IMR-90 (cell line): ENCODE measurements at regions not wholly inside any gene's neighbourhood (a gene's known extent, or its start where the extent isn't known, plus 50 kb on each side); places are given as distances from the start of the nearest gene placed in this dataset.

Source experiments
- ATAC-seq: fragments of 200-7000 bp; cut with Tn5 transposase; 2 replicates; pipeline ENCODE4 v1.9.1; 2020; ENCODE audit warnings: low read depth, mild to moderate bottlenecking, moderate library complexity
- BruUV-seq: library from RNA; stranded (reverse); fragments of 400-500 nt; replicated peaks from 2 replicates; lab custom pipeline; 2021; lab: Mats Ljungman, UMichigan
- CTCF ChIA-PET: fragments of 300-600 bp; formaldehyde crosslinking; extraction: SDS; loops from one replicate; lab custom pipeline; 2021; ENCODE audit warnings: antibody characterized with exemption; lab: Yijun Ruan, JAX
- POLR2A ChIA-PET: fragments of 300-600 bp; sonication (Branson Sonifier 250); formaldehyde crosslinking; loops from one replicate; lab custom pipeline; 2022; ENCODE audit warnings: antibody characterized with exemption; ENCODE audit not compliant: unreplicated experiment; lab: Charles Lee
- DNase-seq: peaks from one replicate; pipeline ENCODE4 v3.0.0; 2013
- H2AFZ ChIP-seq: replicated peaks from 2 replicates; pipeline ENCODE3; 2013; ENCODE audit warnings: low read length, mild to moderate bottlenecking; ENCODE audit not compliant: poor library complexity
- H2AK5ac ChIP-seq: 2 replicates; pipeline ENCODE4 v1.6.1; 2013; ENCODE audit warnings: low read depth, low read length, inconsistent platforms
- H2AK9ac ChIP-seq: replicated peaks from 2 replicates; pipeline ENCODE3; 2013; ENCODE audit warnings: mild to moderate bottlenecking, low read depth, low read length, moderate library complexity; ENCODE audit not compliant: poor library complexity
- H2BK120ac ChIP-seq: 2 replicates; pipeline ENCODE4 v1.6.1; 2013; ENCODE audit warnings: low read depth, low read length, inconsistent platforms
- H2BK15ac ChIP-seq: 3 replicates; pipeline ENCODE4 v1.6.1; 2013; ENCODE audit warnings: low read depth, low read length, inconsistent platforms
- H2BK20ac ChIP-seq: 2 replicates; pipeline ENCODE4 v1.6.1; 2013; ENCODE audit warnings: low read depth, mild to moderate bottlenecking, inconsistent platforms, low read length, moderate library complexity
- H2BK5ac ChIP-seq: 2 replicates; pipeline ENCODE4 v1.6.1; 2013; ENCODE audit warnings: mild to moderate bottlenecking, low read depth, low read length, inconsistent platforms; ENCODE audit not compliant: poor library complexity, severe bottlenecking
- H3K14ac ChIP-seq: replicated peaks from 2 replicates; pipeline ENCODE4 v1.6.1; 2013; ENCODE audit warnings: low read depth, low read length, inconsistent platforms
- H3K18ac ChIP-seq: 2 replicates; pipeline ENCODE4 v1.6.1; 2013; ENCODE audit warnings: low read depth, low read length, control low read depth
- H3K23ac ChIP-seq: 2 replicates; pipeline ENCODE4 v1.6.1; 2013; ENCODE audit warnings: low read depth, low read length, inconsistent platforms
- H3K27ac ChIP-seq: 2 replicates; pipeline ENCODE4 v1.5.1; 2013; ENCODE audit warnings: mild to moderate bottlenecking, control low read depth, low read length; ENCODE audit not compliant: insufficient read depth
- H3K27me3 ChIP-seq: 2 replicates; pipeline ENCODE4 v1.6.1; 2013; ENCODE audit warnings: low read length; ENCODE audit not compliant: control insufficient read depth, insufficient read depth
- H3K36me3 ChIP-seq: 2 replicates; pipeline ENCODE4 v1.6.1; 2013; ENCODE audit warnings: low read length, mixed read lengths; ENCODE audit not compliant: control insufficient read depth, insufficient read depth
- H3K4ac ChIP-seq: 2 replicates; pipeline ENCODE4 v1.6.1; 2013; ENCODE audit warnings: low read depth, low read length, inconsistent platforms
- H3K4me1 ChIP-seq: 2 replicates; pipeline ENCODE4 v1.6.1; 2013; ENCODE audit warnings: low read length, mixed read lengths; ENCODE audit not compliant: control insufficient read depth, insufficient read depth
- H3K4me2 ChIP-seq: 2 replicates; pipeline ENCODE4 v1.6.1; 2013; ENCODE audit warnings: low read depth, mild to moderate bottlenecking, control low read depth, low read length, moderate library complexity
- H3K4me3 ChIP-seq: 2 replicates; pipeline ENCODE4 v1.5.1; 2013; ENCODE audit warnings: low read depth, mild to moderate bottlenecking, control low read depth, low read length, moderate library complexity; ENCODE audit not compliant: insufficient read depth
- H3K56ac ChIP-seq: 2 replicates; pipeline ENCODE4 v1.6.1; 2013; ENCODE audit warnings: low read length, inconsistent platforms; ENCODE audit not compliant: insufficient read depth; ENCODE audit errors: extremely low read depth
- H3K79me1 ChIP-seq, 2 experiments: 2 replicates each; pipeline ENCODE4 v1.6.1; 2013; ENCODE audit warnings: low read length in 2 of 2, inconsistent platforms in 1 of 2, low read depth in 1 of 2
- H3K9ac ChIP-seq: 2 replicates; pipeline ENCODE4 v1.6.1; 2013; ENCODE audit warnings: low read depth, low read length, control low read depth
- H3K9me1 ChIP-seq: 2 replicates; pipeline ENCODE4 v1.6.1; 2013; ENCODE audit warnings: low read length, inconsistent platforms; ENCODE audit not compliant: insufficient read depth
- H3K9me3 ChIP-seq: 2 replicates; pipeline ENCODE4 v1.6.1; 2013; ENCODE audit warnings: low read length; ENCODE audit not compliant: control insufficient read depth, insufficient read depth
- H4K20me1 ChIP-seq: 2 replicates; pipeline ENCODE4 v1.6.1; 2013; ENCODE audit warnings: low read length, inconsistent platforms; ENCODE audit not compliant: insufficient read depth
- H4K5ac ChIP-seq: 2 replicates; pipeline ENCODE4 v1.6.1; 2013; ENCODE audit warnings: mild to moderate bottlenecking, low read depth, low read length, control low read depth
- H4K8ac ChIP-seq, 2 experiments: 2 replicates each; pipeline ENCODE4 v1.6.1; 2013; ENCODE audit warnings: low read depth in 2 of 2, low read length in 2 of 2, control low read depth in 1 of 2, inconsistent platforms in 1 of 2
- H4K91ac ChIP-seq: 2 replicates; pipeline ENCODE4 v1.6.1; 2013; ENCODE audit warnings: low read depth, low read length, inconsistent platforms; ENCODE audit not compliant: insufficient read depth
- BHLHE40 ChIP-seq: fragments of 150-350 bp; IDR thresholded peaks from 2 replicates; pipeline ENCODE4 v1.6.1; 2016; ENCODE audit warnings: mild to moderate bottlenecking, low read depth, low read length
- CEBPB ChIP-seq: IDR thresholded peaks from 2 replicates; pipeline ENCODE4 v1.6.1; 2012; ENCODE audit warnings: low read depth, low read length, improper control_type of control experiment
- CHD1 ChIP-seq: IDR thresholded peaks from 2 replicates; pipeline ENCODE4 v1.6.1; 2012; ENCODE audit warnings: low read depth, low read length, improper control_type of control experiment
- CTCF ChIP-seq: conservative IDR thresholded peaks from 2 replicates; pipeline ENCODE4 v1.5.1; 2012; ENCODE audit warnings: mild to moderate bottlenecking, low read depth, low read length, improper control_type of control experiment
- ELK1 ChIP-seq: fragments of 150-350 bp; IDR thresholded peaks from 2 replicates; pipeline ENCODE4 v1.6.1; 2016; ENCODE audit warnings: low read depth, mild to moderate bottlenecking, low read length, moderate library complexity, borderline replicate concordance
- FOS ChIP-seq: fragments of 150-350 bp; IDR thresholded peaks from 2 replicates; pipeline ENCODE4 v1.6.1; 2016; ENCODE audit warnings: low read depth, low read length
- MAFK ChIP-seq: IDR thresholded peaks from 2 replicates; pipeline ENCODE4 v1.6.1; 2012; ENCODE audit warnings: low read depth, low read length, improper control_type of control experiment
- MAZ ChIP-seq: IDR thresholded peaks from 2 replicates; pipeline ENCODE4 v1.6.1; 2012; ENCODE audit warnings: low read depth, mild to moderate bottlenecking, low read length, improper control_type of control experiment, moderate library complexity, borderline replicate concordance
- MXI1 ChIP-seq: IDR thresholded peaks from 2 replicates; pipeline ENCODE4 v1.6.1; 2012; ENCODE audit warnings: low read depth, mild to moderate bottlenecking, low read length, moderate library complexity, borderline replicate concordance
- NFE2L2 ChIP-seq: fragments of 150-350 bp; IDR thresholded peaks from 2 replicates; pipeline ENCODE4 v1.6.1; 2016; ENCODE audit warnings: low read depth, mild to moderate bottlenecking, low read length
- POLR2A ChIP-seq: IDR thresholded peaks from 2 replicates; pipeline ENCODE4 v1.6.1; 2012; ENCODE audit warnings: mild to moderate bottlenecking, low read depth, low read length
- RAD21 ChIP-seq: IDR thresholded peaks from 2 replicates; pipeline ENCODE4 v1.6.1; 2012; ENCODE audit warnings: low read length, improper control_type of control experiment
- RCOR1 ChIP-seq: IDR thresholded peaks from 2 replicates; pipeline ENCODE4 v1.6.1; 2012; ENCODE audit warnings: mild to moderate bottlenecking, low read length, improper control_type of control experiment; ENCODE audit not compliant: insufficient replicate concordance
- RFX5 ChIP-seq: IDR thresholded peaks from 2 replicates; pipeline ENCODE4 v1.8.0; 2012; ENCODE audit warnings: low read depth, mild to moderate bottlenecking, low read length, moderate library complexity
- SMC3 ChIP-seq: fragments of 150-350 bp; IDR thresholded peaks from 2 replicates; pipeline ENCODE4 v1.6.1; 2016; ENCODE audit warnings: low read depth, mild to moderate bottlenecking, antibody characterized with exemption, low read length, moderate library complexity
- USF2 ChIP-seq: fragments of 150-350 bp; IDR thresholded peaks from 2 replicates; pipeline ENCODE4 v1.6.1; 2017; ENCODE audit warnings: mild to moderate bottlenecking, antibody characterized with exemption, low read length, low read depth
- WGBS, 2 experiments: methylation state at CpG; one replicate each; pipeline versions ENCODE4 v1.1.5 to v1.1.7; 2013; ENCODE audit warnings: missing lambda C conversion rate in 2 of 2; ENCODE audit not compliant: insufficient read length in 1 of 2; ENCODE audit errors: extremely low coverage in 2 of 2; 5-methylcytosine and 5-hydroxymethylcytosine counted together
- dilution Hi-C: fragments of 300-500 bp; cut with HindIII; formaldehyde crosslinking; loops from one replicate; pipeline ENCODE4 v1.14.3; 2018; ENCODE audit warnings: low sequenced_read_pairs; ENCODE audit not compliant: unreplicated experiment
- in situ Hi-C: fragments of 300-500 bp; cut with MboI; formaldehyde crosslinking; loops from 3 replicates; pipeline ENCODE4 v1.14.3; 2019; ENCODE audit warnings: low sequenced_read_pairs, inconsistent platforms, mixed read lengths
- intact Hi-C: fragments of 100-400 bp; cut with micrococcal nuclease; formaldehyde crosslinking; loops from 2 replicates; pipeline ENCODE4 v1.10.0; 2022

- TF ChIP-seq CEBPB (no peak), RFX5 (no peak), SMC3 (no peak), POLR2A (no peak), USF2 (no peak), ELK1 (no peak), RAD21 (no peak), MAZ (no peak), BHLHE40 (no peak), CHD1 (no peak), FOS (no peak), CTCF (no peak), MXI1 (no peak), MAFK (no peak), NFE2L2 (no peak), RCOR1 (no peak)
- H3K27me3 ChIP-seq, result no peaks in the 10 kb centered on the region
- dilution Hi-C loops (no loop called here), intact Hi-C loops (no loop called here), in situ Hi-C loops (no loop called here)
- H3K79me1 ChIP-seq, result no peaks in the 10 kb centered on the region
- H3K18ac ChIP-seq, result no peak overlapping the region
- CTCF ChIA-PET, result interaction anchor here (0.7 kb wide), 1 partner anchor 216 kb away, joined by 4 read pairs; no protein-coding TSS in a partner anchor
- H3K4me1 ChIP-seq, result peaks cover 4% of the 10 kb centered on the region; the same call in 1 of the 2 replicates
- DNase-seq, result no peak
- H4K20me1 ChIP-seq, result no peaks in the 10 kb centered on the region
- H3K9ac ChIP-seq, result no peak overlapping the region
- no peak overlapping the region for H2BK15ac ChIP-seq
- H3K4ac ChIP-seq, result no peak overlapping the region
- H4K5ac ChIP-seq, result no peak overlapping the region
- H3K9me1 ChIP-seq, result 0 out of 2 replicates have a peak, but pooled peaks cover 5% of the 10 kb centered on the region
- no peaks in the 10 kb centered on the region for H3K9me3 ChIP-seq
- no peak overlapping the region for H3K23ac ChIP-seq
- no peaks in the 10 kb centered on the region for H3K36me3 ChIP-seq
- H4K91ac ChIP-seq, result no peak overlapping the region
- H3K4me2 ChIP-seq, result no peak overlapping the region
- no TSS peak for BruUV-seq
- no peak overlapping the region for H3K4me3 ChIP-seq
- no CpG with 5 or more reads among the region's 5 CpGs for whole genome bisulfite sequencing, 2 experiments
- H2BK120ac ChIP-seq, result no peak overlapping the region
- no peak overlapping the region for H2AK5ac ChIP-seq
- peak overlapping the region; percentile 43 for H2AFZ ChIP-seq
- no peak for ATAC-seq
- H3K56ac ChIP-seq, result no peak overlapping the region
- no peak overlapping the region for H4K8ac ChIP-seq
- no peak overlapping the region for H2BK5ac ChIP-seq
- H2BK20ac ChIP-seq, result no peak overlapping the region
- no peak overlapping the region for H3K27ac ChIP-seq
- no peak overlapping the region for H2AK9ac ChIP-seq
- POLR2A ChIA-PET, result no interaction called here
- H3K14ac ChIP-seq, result no peak overlapping the region
Observed at GRCh38 chr12:94070520-94070919, 77.9 kb upstream of the PLXNC1 start.
